ENCODE measurements at regions not wholly inside any gene's neighbourhood (a gene's known extent, or its start where the extent isn't known, plus 50 kb on each side); places are given as distances from the start of the nearest gene placed in this dataset.
"Not testable (repeated sequence)": the region's sequence is repeated elsewhere in the genome, so short reads cannot be mapped to it uniquely, and the experiment has no call there.

GRCh38 chr17:30639391-30639790 is 162.2 kb downstream of the GOSR1 start:
- DNase-seq; H3K4me3 ChIP-seq (ENCODE audit: insufficient read depth, low read depth, low read length, poor library complexity, severe bottlenecking); H3K36me3 ChIP-seq (ENCODE audit: control insufficient read depth, insufficient read depth, low read length); H3K27ac ChIP-seq (ENCODE audit: insufficient read depth, low read length, poor library complexity, severe bottlenecking); H3K27me3 ChIP-seq (replicated peaks; ENCODE audit: control insufficient read depth, insufficient read depth, low read length, poor library complexity, severe bottlenecking); H3K9me3 ChIP-seq (ENCODE audit: control insufficient read depth, low read length); H3K4me1 ChIP-seq (ENCODE audit: control insufficient read depth, insufficient read depth, low read length, poor library complexity, severe bottlenecking): not testable (repeated sequence)

- DNase-seq; H3K4me3 ChIP-seq (ENCODE audit: insufficient read depth, low read depth, low read length, poor library complexity, severe bottlenecking); H3K4me1 ChIP-seq (ENCODE audit: control insufficient read depth, insufficient read depth, low read length, poor library complexity, severe bottlenecking): not testable (repeated sequence)
Measured at GRCh38 chr17:30638968-30639367, 161.8 kb downstream of the GOSR1 start.

GRCh38 chr17:30631651-30632050 is 154.4 kb downstream of the GOSR1 start:
- not testable (repeated sequence) for H3K27ac ChIP-seq (ENCODE audit: insufficient read depth, low read length, poor library complexity, severe bottlenecking); H3K4me3 ChIP-seq (ENCODE audit: insufficient read depth, low read depth, low read length, poor library complexity, severe bottlenecking); H3K9me3 ChIP-seq (ENCODE audit: control insufficient read depth, low read length); H3K4me1 ChIP-seq (ENCODE audit: control insufficient read depth, insufficient read depth, low read length, poor library complexity, severe bottlenecking); H3K36me3 ChIP-seq (ENCODE audit: control insufficient read depth, insufficient read depth, low read length); DNase-seq; H3K27me3 ChIP-seq (replicated peaks; ENCODE audit: control insufficient read depth, insufficient read depth, low read length, poor library complexity, severe bottlenecking)

More at GRCh38 chr17:30638968-30639367, 161.8 kb downstream of the GOSR1 start:
- not testable (repeated sequence) for H3K27ac ChIP-seq (ENCODE audit: insufficient read depth, low read length, poor library complexity, severe bottlenecking); H3K36me3 ChIP-seq (ENCODE audit: control insufficient read depth, insufficient read depth, low read length); H3K9me3 ChIP-seq (ENCODE audit: control insufficient read depth, low read length); H3K27me3 ChIP-seq (replicated peaks; ENCODE audit: control insufficient read depth, insufficient read depth, low read length, poor library complexity, severe bottlenecking)

GRCh38 chr17:30625380-30625779 is 148.2 kb downstream of the GOSR1 start:
- H3K9me3 ChIP-seq (ENCODE audit: control insufficient read depth, low read length); H3K36me3 ChIP-seq (ENCODE audit: control insufficient read depth, insufficient read depth, low read length): not testable (repeated sequence)

GRCh38 chr17:30624180-30624579 is 147.0 kb downstream of the GOSR1 start:
- not testable (repeated sequence) for H3K4me3 ChIP-seq (ENCODE audit: insufficient read depth, low read depth, low read length, poor library complexity, severe bottlenecking); H3K27ac ChIP-seq (ENCODE audit: insufficient read depth, low read length, poor library complexity, severe bottlenecking); DNase-seq; H3K9me3 ChIP-seq (ENCODE audit: control insufficient read depth, low read length); H3K27me3 ChIP-seq (replicated peaks; ENCODE audit: control insufficient read depth, insufficient read depth, low read length, poor library complexity, severe bottlenecking); H3K4me1 ChIP-seq (ENCODE audit: control insufficient read depth, insufficient read depth, low read length, poor library complexity, severe bottlenecking); H3K36me3 ChIP-seq (ENCODE audit: control insufficient read depth, insufficient read depth, low read length)

More at GRCh38 chr17:30625380-30625779, 148.2 kb downstream of the GOSR1 start:
- DNase-seq; H3K27me3 ChIP-seq (replicated peaks; ENCODE audit: control insufficient read depth, insufficient read depth, low read length, poor library complexity, severe bottlenecking); H3K27ac ChIP-seq (ENCODE audit: insufficient read depth, low read length, poor library complexity, severe bottlenecking); H3K4me1 ChIP-seq (ENCODE audit: control insufficient read depth, insufficient read depth, low read length, poor library complexity, severe bottlenecking); H3K4me3 ChIP-seq (ENCODE audit: insufficient read depth, low read depth, low read length, poor library complexity, severe bottlenecking): not testable (repeated sequence)

GRCh38 chr17:30609682-30610081 is 132.5 kb downstream of the GOSR1 start:
- not testable (repeated sequence) for H3K4me3 ChIP-seq (ENCODE audit: insufficient read depth, low read depth, low read length, poor library complexity, severe bottlenecking); H3K27me3 ChIP-seq (replicated peaks; ENCODE audit: control insufficient read depth, insufficient read depth, low read length, poor library complexity, severe bottlenecking); H3K4me1 ChIP-seq (ENCODE audit: control insufficient read depth, insufficient read depth, low read length, poor library complexity, severe bottlenecking); H3K27ac ChIP-seq (ENCODE audit: insufficient read depth, low read length, poor library complexity, severe bottlenecking); H3K36me3 ChIP-seq (ENCODE audit: control insufficient read depth, insufficient read depth, low read length); H3K9me3 ChIP-seq (ENCODE audit: control insufficient read depth, low read length); DNase-seq

GRCh38 chr17:30605523-30605922 is 128.3 kb downstream of the GOSR1 start:
- H3K4me1 ChIP-seq (ENCODE audit: control insufficient read depth, insufficient read depth, low read length, poor library complexity, severe bottlenecking): no peaks in the 10 kb centered on the region
- H3K27me3 ChIP-seq (replicated peaks; ENCODE audit: control insufficient read depth, insufficient read depth, low read length, poor library complexity, severe bottlenecking): no peaks in the 10 kb centered on the region
- no peak overlapping the region for H3K4me3 ChIP-seq (ENCODE audit: insufficient read depth, low read depth, low read length, poor library complexity, severe bottlenecking)
- no peak overlapping the region for H3K27ac ChIP-seq (ENCODE audit: insufficient read depth, low read length, poor library complexity, severe bottlenecking)
- DNase-seq: no peak
- H3K9me3 ChIP-seq (ENCODE audit: control insufficient read depth, low read length): no peaks in the 10 kb centered on the region
- no peaks in the 10 kb centered on the region for H3K36me3 ChIP-seq (ENCODE audit: control insufficient read depth, insufficient read depth, low read length)

- H3K36me3 ChIP-seq (ENCODE audit: control insufficient read depth, insufficient read depth, low read length): no peaks in the 10 kb centered on the region
- no peak overlapping the region for H3K27ac ChIP-seq (ENCODE audit: insufficient read depth, low read length, poor library complexity, severe bottlenecking)
- H3K4me3 ChIP-seq (ENCODE audit: insufficient read depth, low read depth, low read length, poor library complexity, severe bottlenecking): no peak overlapping the region
- H3K9me3 ChIP-seq (ENCODE audit: control insufficient read depth, low read length): no peaks in the 10 kb centered on the region
- no peaks in the 10 kb centered on the region for H3K4me1 ChIP-seq (ENCODE audit: control insufficient read depth, insufficient read depth, low read length, poor library complexity, severe bottlenecking)
- no peaks in the 10 kb centered on the region for H3K27me3 ChIP-seq (replicated peaks; ENCODE audit: control insufficient read depth, insufficient read depth, low read length, poor library complexity, severe bottlenecking)
- DNase-seq: no peak
Measured at GRCh38 chr17:30605027-30605426, 127.8 kb downstream of the GOSR1 start.

GRCh38 chr17:30602396-30602795 is 125.2 kb downstream of the GOSR1 start:
- H3K27me3 ChIP-seq (replicated peaks; ENCODE audit: control insufficient read depth, insufficient read depth, low read length, poor library complexity, severe bottlenecking); H3K4me1 ChIP-seq (ENCODE audit: control insufficient read depth, insufficient read depth, low read length, poor library complexity, severe bottlenecking); H3K9me3 ChIP-seq (ENCODE audit: control insufficient read depth, low read length); H3K4me3 ChIP-seq (ENCODE audit: insufficient read depth, low read depth, low read length, poor library complexity, severe bottlenecking); H3K27ac ChIP-seq (ENCODE audit: insufficient read depth, low read length, poor library complexity, severe bottlenecking); H3K36me3 ChIP-seq (ENCODE audit: control insufficient read depth, insufficient read depth, low read length); DNase-seq: not testable (repeated sequence)

- H3K27ac ChIP-seq (ENCODE audit: insufficient read depth, low read length, poor library complexity, severe bottlenecking): not testable (repeated sequence)
Measured at GRCh38 chr17:30601984-30602383, 124.8 kb downstream of the GOSR1 start.

More at GRCh38 chr17:30601984-30602383, 124.8 kb downstream of the GOSR1 start:
- H3K9me3 ChIP-seq (ENCODE audit: control insufficient read depth, low read length); H3K4me1 ChIP-seq (ENCODE audit: control insufficient read depth, insufficient read depth, low read length, poor library complexity, severe bottlenecking); H3K36me3 ChIP-seq (ENCODE audit: control insufficient read depth, insufficient read depth, low read length); DNase-seq; H3K4me3 ChIP-seq (ENCODE audit: insufficient read depth, low read depth, low read length, poor library complexity, severe bottlenecking); H3K27me3 ChIP-seq (replicated peaks; ENCODE audit: control insufficient read depth, insufficient read depth, low read length, poor library complexity, severe bottlenecking): not testable (repeated sequence)

Data from effector memory CD4-positive, alpha-beta T cell (primary cell).